Activated CD4-positive, alpha-beta memory T cell treated with anti-CD3 and anti-CD28 coated beads, Interleukin-2, amount 10 ng/mL, durations not matched to agents 7 days and 5 days (primary cell): ENCODE measurements at regions not wholly inside any gene's neighbourhood (a gene's known extent, or its start where the extent isn't known, plus 50 kb on each side); places are given as distances from the start of the nearest gene placed in this dataset.
A peak's percentile ranks its signal among the peaks of the same experiment; 100 is the strongest.

Source experiments
- CTCF ChIA-PET: fragments of 350-600 bp; sonication (Branson Sonifier 250); formaldehyde crosslinking; loops from one replicate; lab custom pipeline; 2021; ENCODE audit warnings: antibody characterized with exemption, inconsistent platforms; lab: Charles Lee
- POLR2A ChIA-PET: fragments of 350-600 bp; sonication (Branson Sonifier 250); formaldehyde crosslinking; loops from one replicate; lab custom pipeline; 2021; ENCODE audit warnings: antibody characterized with exemption; lab: Charles Lee
- DNase-seq: peaks from one replicate; pipeline ENCODE4 v3.0.0-alpha.2; 2020
- H3K27ac Mint-ChIP-seq: one replicate; pipeline ENCODE4 v1.8.0; 2021; ENCODE audit warnings: mild to moderate bottlenecking, mixed read lengths
- H3K27me3 Mint-ChIP-seq: one replicate; pipeline ENCODE4 v1.8.0; 2021; ENCODE audit warnings: mixed read lengths
- H3K36me3 Mint-ChIP-seq: one replicate; pipeline ENCODE4 v1.8.0; 2021; ENCODE audit warnings: low read depth, mixed read lengths
- H3K4me1 Mint-ChIP-seq: one replicate; pipeline ENCODE4 v1.8.0; 2021; ENCODE audit warnings: mixed read lengths
- H3K4me3 Mint-ChIP-seq: one replicate; pipeline ENCODE4 v1.8.0; 2021; ENCODE audit warnings: mild to moderate bottlenecking, mixed read lengths
- H3K9me3 Mint-ChIP-seq: one replicate; pipeline ENCODE4 v1.8.0; 2021; ENCODE audit warnings: mixed read lengths

DNA sequence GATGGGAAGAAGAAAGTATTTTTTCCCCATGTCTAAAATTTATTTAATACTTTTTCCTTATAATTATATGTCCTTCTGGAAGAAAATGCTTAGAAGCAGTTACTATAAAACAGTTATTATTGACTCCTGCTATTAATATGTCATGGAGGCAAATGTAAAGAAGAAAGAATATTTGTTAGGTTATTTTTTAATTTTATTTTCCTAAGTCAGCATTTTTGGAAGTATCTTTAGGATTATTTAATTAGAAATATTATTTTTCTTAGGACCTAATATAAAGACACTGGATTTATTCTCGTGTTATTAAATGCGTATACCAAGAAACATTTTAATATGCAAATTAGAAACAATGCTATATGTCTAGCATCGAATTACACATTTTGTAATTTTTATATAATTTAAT lies 687.7 kb downstream of the TRAM1L1 start:
- H3K4me1 Mint-ChIP-seq, result no peaks in the 10 kb centered on the region
- H3K9me3 Mint-ChIP-seq, result no peaks in the 10 kb centered on the region
- CTCF ChIA-PET, result no interaction called here
- POLR2A ChIA-PET, result no interaction called here
- no peak for DNase-seq
- H3K36me3 Mint-ChIP-seq, result no peaks in the 10 kb centered on the region
- H3K27ac Mint-ChIP-seq, result no peak overlapping the region
- no peaks in the 10 kb centered on the region for H3K27me3 Mint-ChIP-seq
- H3K4me3 Mint-ChIP-seq, result no peak overlapping the region

DNA sequence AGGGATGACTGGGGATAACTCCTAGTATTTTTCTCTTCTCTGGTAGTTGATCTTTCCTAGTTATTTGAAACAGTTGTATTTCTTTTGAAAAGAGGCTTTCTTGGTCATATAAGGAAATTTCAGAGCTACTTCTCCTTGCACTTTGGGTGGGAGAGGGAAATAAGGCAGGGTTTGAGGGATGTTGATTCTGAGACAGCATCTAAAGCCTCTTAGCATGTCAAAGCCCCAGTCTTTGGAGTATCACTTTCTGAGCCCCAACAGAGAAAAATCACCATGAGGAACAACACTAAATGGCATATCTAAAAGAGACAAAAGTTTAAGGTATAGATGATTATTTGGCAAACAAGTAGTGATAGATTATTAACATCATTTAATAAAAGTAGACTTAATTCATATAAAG lies 688.1 kb downstream of the TRAM1L1 start:
- CTCF ChIA-PET, result interaction anchor here (0.7 kb wide), 1 partner anchor 70 kb away, joined by 3 read pairs; no protein-coding TSS in a partner anchor
- no peaks in the 10 kb centered on the region for H3K27me3 Mint-ChIP-seq
- no peaks in the 10 kb centered on the region for H3K36me3 Mint-ChIP-seq
- POLR2A ChIA-PET, result no interaction called here
- no peak overlapping the region for H3K27ac Mint-ChIP-seq
- H3K4me3 Mint-ChIP-seq, result no peak overlapping the region
- no peaks in the 10 kb centered on the region for H3K9me3 Mint-ChIP-seq
- H3K4me1 Mint-ChIP-seq, result no peaks in the 10 kb centered on the region
- DNase-seq, result no peak

DNA sequence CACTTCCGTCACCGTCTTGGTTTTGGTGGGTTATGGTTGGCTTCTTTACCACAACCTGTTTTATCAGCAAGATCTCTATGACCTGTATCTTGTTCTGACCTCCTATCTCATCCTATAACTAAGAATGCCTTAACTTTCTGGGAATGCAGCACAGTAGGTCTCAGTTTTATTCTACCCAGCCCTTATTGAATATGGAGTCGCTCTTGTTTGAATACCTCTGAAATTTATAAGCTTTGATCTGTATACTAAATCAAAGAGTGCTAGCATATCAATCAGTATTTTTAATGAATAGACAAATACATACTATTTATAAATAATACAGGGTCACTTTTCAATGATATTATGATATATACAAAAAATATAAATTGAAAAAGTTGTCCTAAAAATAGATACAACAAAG lies 690.0 kb downstream of the TRAM1L1 start:
- Mint-ChIP-seq H3K36me3 (no peaks in the 10 kb centered on the region), H3K9me3 (no peaks in the 10 kb centered on the region), H3K4me1 (no peaks in the 10 kb centered on the region), H3K27me3 (no peaks in the 10 kb centered on the region), H3K4me3 (no peak overlapping the region), H3K27ac (no peak overlapping the region)
- ChIA-PET POLR2A (no interaction called here), CTCF (no interaction called here)
- DNase-seq, result no peak

DNA sequence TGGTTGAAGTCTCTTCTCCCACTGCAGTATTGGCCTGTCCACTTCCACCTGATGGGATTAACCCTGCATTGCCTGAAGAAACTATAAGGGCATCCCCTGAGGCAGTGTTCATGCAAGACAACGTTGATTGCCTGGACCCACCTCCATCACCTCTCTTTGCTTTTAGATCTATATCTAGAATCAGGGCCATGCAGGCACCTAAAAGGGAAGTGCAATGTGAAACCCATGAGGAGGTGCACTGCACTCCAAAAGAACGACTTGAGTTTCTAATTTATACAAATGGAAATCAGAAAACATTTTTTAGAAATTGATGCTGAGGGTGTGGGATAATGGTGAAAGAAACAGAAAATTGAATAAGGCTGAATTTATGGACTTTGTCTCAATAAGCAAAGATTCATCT lies 694.4 kb downstream of the TRAM1L1 start:
- H3K9me3 Mint-ChIP-seq, result no peaks in the 10 kb centered on the region
- H3K27me3 Mint-ChIP-seq, result no peaks in the 10 kb centered on the region
- H3K4me1 Mint-ChIP-seq, result no peaks in the 10 kb centered on the region
- no peaks in the 10 kb centered on the region for H3K36me3 Mint-ChIP-seq
- ChIA-PET POLR2A (no interaction called here), CTCF (no interaction called here)
- H3K4me3 Mint-ChIP-seq, result no peak overlapping the region
- DNase-seq, result no peak
- no peak overlapping the region for H3K27ac Mint-ChIP-seq

DNA sequence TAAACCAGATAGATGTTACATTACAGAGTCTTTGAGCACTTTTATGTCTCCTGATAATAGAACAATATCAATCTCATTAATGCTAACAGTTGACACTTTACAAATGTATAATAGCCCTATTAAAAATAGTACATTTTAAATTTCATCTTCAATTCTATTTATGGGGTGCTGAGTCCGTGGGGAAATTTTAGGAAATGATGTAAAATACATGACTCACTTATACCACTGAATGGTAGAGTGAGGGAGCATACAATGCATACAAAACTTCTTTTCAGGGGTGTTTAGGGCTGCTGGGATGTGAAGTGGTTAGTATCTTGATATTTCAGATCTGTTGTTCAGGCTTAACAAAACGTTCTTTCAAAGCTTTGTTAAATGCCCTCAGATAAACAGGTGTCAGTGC lies 696.2 kb downstream of the TRAM1L1 start:
- Mint-ChIP-seq H3K27ac (no peak overlapping the region), H3K4me1 (no peaks in the 10 kb centered on the region), H3K36me3 (no peaks in the 10 kb centered on the region), H3K27me3 (no peaks in the 10 kb centered on the region), H3K4me3 (no peak overlapping the region), H3K9me3 (no peaks in the 10 kb centered on the region)
- ChIA-PET POLR2A (no interaction called here), CTCF (no interaction called here)
- DNase-seq, result no peak

DNA sequence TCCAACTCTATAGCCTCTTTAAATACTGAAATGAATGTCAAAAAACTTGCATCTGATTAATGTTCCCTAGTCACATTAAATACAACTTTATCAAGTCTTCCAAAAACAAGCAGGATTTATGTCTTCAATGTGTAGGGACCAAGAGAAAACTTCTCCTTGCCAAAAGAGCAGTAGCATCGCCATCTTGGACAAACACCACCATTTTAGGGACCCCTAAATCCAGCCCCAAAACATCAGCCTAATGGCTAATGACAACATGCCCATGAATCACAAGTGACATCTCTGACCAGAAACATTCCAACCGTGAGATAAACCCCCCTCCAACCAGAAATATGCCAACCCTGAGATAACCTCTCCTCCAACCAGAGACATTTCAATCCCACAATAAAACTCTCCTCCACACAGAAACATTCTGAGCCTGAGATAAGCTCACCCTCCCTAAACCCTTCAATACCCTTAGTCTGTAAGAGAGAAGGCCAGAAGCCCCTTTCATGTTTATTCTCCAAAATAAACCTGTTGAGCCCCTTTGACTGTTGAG lies 697.4 kb downstream of the TRAM1L1 start:
- no peak for DNase-seq
- POLR2A ChIA-PET, result no interaction called here
- Mint-ChIP-seq H3K9me3 (no peaks in the 10 kb centered on the region), H3K36me3 (no peaks in the 10 kb centered on the region), H3K27ac (no peak overlapping the region), H3K4me1 (no peaks in the 10 kb centered on the region), H3K27me3 (no peaks in the 10 kb centered on the region), H3K4me3 (no peak overlapping the region)
- CTCF ChIA-PET, result no interaction called here

DNA sequence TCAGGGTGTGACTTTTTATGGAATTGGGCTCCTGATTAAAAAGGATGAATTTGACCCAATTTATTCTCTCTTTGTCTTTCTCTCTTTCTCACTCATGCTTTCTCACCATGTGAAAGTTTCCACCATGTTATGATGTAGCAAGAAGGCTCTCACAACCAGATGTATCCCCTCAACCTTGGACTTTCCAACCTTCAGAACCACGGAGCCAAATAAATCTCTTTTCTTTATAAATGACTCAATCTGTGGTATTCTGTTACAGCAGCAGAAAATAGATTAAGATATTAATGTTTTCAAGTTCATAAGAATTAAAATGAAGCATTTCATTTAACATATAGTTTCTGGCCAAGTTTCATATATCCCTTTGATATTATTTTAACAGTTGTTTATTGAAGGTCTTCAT lies 698.5 kb downstream of the TRAM1L1 start:
- Mint-ChIP-seq H3K27ac (no peak overlapping the region), H3K36me3 (no peaks in the 10 kb centered on the region), H3K27me3 (no peaks in the 10 kb centered on the region), H3K4me1 (no peaks in the 10 kb centered on the region), H3K9me3 (no peaks in the 10 kb centered on the region), H3K4me3 (no peak overlapping the region)
- DNase-seq, result no peak
- ChIA-PET CTCF (no interaction called here), POLR2A (no interaction called here)

DNA sequence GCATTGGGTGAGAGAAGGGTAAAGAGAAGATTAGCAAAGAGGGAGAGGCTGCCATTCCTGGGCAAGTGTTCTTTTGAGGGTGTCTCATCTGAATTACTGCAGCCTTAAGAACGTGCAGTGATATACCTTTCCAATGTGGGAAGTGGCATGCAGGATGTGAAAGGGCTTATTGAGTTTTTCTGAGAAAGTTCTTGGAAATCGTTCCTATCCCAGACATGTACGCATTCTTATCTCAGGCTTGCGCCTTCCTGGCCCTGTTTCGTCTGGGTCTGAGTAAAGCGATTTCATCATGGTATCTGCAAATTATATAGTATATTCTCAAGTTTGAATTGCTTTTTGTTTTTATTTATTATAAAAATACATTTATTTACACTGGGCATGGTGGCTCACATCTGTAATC lies 699.8 kb downstream of the TRAM1L1 start:
- no peaks in the 10 kb centered on the region for H3K27me3 Mint-ChIP-seq
- DNase-seq, result no peak
- no peaks in the 10 kb centered on the region for H3K9me3 Mint-ChIP-seq
- ChIA-PET CTCF (no interaction called here), POLR2A (no interaction called here)
- no peaks in the 10 kb centered on the region for H3K36me3 Mint-ChIP-seq
- H3K4me1 Mint-ChIP-seq, result no peaks in the 10 kb centered on the region
- no peak overlapping the region for H3K27ac Mint-ChIP-seq
- H3K4me3 Mint-ChIP-seq, result no peak overlapping the region

DNA sequence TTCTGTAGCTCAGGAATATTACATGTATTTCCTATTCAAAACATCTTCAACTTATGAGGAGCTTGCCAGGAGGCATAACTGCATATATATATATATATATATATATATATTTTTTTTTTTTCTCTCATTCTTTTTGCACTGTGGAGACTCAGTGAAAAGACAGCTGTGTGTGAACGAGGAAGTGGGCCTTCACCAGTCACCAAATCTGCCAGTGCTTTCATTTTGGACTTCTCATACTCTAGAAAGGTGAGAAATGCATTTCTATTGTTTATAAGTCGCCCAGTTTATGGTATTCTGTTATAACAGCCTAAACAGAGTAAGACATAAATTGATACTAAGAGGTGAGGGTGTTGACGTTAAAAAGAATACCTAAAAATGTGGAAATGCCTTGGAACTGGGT lies 710.6 kb downstream of the TRAM1L1 start:
- ChIA-PET POLR2A (no interaction called here), CTCF (no interaction called here)
- no peaks in the 10 kb centered on the region for H3K36me3 Mint-ChIP-seq
- H3K4me3 Mint-ChIP-seq, result no peak overlapping the region
- no peaks in the 10 kb centered on the region for H3K27me3 Mint-ChIP-seq
- H3K4me1 Mint-ChIP-seq, result no peaks in the 10 kb centered on the region
- H3K27ac Mint-ChIP-seq, result no peak overlapping the region
- no peak for DNase-seq
- no peaks in the 10 kb centered on the region for H3K9me3 Mint-ChIP-seq

DNA sequence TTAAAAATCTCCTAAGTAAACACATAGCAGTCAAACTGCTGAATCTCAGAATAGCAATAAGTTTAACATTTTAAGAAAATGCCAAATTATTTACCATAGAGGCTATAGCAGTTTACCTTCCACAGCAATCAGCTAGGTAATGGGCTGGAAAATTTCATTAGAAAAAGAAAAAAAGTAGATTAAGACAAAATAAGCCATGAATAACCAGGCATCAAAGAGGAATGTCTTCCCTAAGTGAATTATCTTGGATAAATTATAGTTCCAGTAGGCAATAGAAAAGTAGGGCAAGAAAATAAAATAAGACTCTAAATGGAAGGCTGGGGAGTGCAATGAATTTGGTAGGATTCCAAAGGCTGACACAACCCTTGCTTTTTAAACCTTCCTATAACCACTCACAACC lies 722.8 kb downstream of the TRAM1L1 start:
- H3K4me3 Mint-ChIP-seq, result no peak overlapping the region
- no peak for DNase-seq
- no peaks in the 10 kb centered on the region for H3K4me1 Mint-ChIP-seq
- POLR2A ChIA-PET, result no interaction called here
- H3K27ac Mint-ChIP-seq, result no peak overlapping the region
- H3K36me3 Mint-ChIP-seq, result no peaks in the 10 kb centered on the region
- H3K27me3 Mint-ChIP-seq, result no peaks in the 10 kb centered on the region
- no peaks in the 10 kb centered on the region for H3K9me3 Mint-ChIP-seq
- CTCF ChIA-PET, result no interaction called here

DNA sequence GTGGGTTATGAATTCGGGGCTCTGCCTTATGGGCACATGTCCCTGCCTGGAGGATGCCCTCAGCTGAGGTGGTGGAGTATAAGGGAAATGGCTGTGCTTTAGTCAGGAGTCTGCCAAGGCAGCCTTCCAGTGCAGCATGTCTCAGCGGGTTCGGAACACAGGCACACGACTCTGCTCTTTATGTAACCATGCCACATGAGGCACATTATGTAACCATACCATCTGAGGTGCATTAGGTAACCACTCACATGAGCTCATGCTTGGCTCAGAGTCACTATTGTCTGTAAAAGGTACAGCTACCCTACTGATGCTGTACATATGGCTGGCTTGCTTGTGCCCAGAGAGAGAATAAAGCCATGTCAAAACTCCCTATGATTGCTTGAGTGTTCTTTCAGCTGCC lies 723.6 kb downstream of the TRAM1L1 start:
- ChIA-PET CTCF (no interaction called here), POLR2A (no interaction called here)
- H3K4me3 Mint-ChIP-seq, result no peak overlapping the region
- no peaks in the 10 kb centered on the region for H3K27me3 Mint-ChIP-seq
- no peaks in the 10 kb centered on the region for H3K4me1 Mint-ChIP-seq
- no peak for DNase-seq
- no peaks in the 10 kb centered on the region for H3K36me3 Mint-ChIP-seq
- H3K9me3 Mint-ChIP-seq, result no peaks in the 10 kb centered on the region
- H3K27ac Mint-ChIP-seq, result no peak overlapping the region

DNA sequence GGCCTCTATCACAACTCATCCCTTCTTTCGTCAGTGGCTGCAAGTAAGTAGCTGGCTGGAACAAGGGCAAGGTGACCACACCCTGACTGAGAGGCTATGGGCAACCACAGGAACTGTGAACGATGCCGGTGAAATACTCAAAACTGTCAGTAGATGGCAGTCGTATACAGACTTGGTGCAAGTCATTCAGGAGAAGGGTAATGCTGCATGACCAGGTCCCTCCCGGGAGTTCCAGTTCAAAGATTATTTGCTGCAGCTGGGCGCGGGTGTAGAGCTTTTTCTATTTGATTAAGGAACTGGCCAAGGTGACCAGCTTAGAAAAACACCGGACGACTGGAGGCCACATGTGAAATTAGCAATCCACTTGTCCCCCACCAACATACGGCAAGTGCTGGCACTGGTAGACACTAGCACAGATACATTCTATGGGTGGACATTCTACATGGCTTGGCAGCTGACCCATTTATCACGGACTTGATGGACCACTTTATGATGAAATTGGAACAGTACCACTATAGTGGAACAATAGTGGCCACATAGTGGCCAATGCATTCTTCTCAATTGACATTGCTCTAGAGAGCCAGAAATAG lies 726.6 kb downstream of the TRAM1L1 start:
- H3K27me3 Mint-ChIP-seq, result no peaks in the 10 kb centered on the region
- POLR2A ChIA-PET, result no interaction called here
- CTCF ChIA-PET, result no interaction called here
- DNase-seq, result peak; percentile 43
- no peak overlapping the region for H3K4me3 Mint-ChIP-seq
- H3K36me3 Mint-ChIP-seq, result no peaks in the 10 kb centered on the region
- H3K27ac Mint-ChIP-seq, result no peak overlapping the region
- H3K9me3 Mint-ChIP-seq, result no peaks in the 10 kb centered on the region
- no peaks in the 10 kb centered on the region for H3K4me1 Mint-ChIP-seq

DNA sequence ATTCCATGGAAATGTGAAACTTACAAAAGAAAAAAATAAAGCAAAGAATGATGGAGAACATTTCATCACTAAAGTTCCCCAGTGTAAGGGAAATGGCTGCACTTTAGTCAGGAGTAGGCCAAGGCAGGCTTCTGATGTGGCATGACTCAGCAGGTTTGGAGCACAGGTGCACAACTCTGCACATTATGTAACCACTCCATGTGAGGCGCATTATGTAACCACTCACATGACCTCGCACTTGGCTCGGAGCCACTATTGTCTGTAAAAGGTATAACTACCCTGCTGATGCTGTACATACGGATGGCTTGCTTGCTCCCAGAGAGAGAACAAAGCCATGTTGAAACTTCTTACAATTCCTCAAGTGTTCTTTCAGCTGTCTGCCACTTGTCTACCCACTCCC lies 727.6 kb downstream of the TRAM1L1 start:
- CTCF ChIA-PET, result no interaction called here
- no peak for DNase-seq
- Mint-ChIP-seq H3K27ac (no peak overlapping the region), H3K27me3 (no peaks in the 10 kb centered on the region), H3K4me3 (no peak overlapping the region), H3K9me3 (no peaks in the 10 kb centered on the region), H3K36me3 (no peaks in the 10 kb centered on the region), H3K4me1 (no peaks in the 10 kb centered on the region)
- POLR2A ChIA-PET, result no interaction called here

DNA sequence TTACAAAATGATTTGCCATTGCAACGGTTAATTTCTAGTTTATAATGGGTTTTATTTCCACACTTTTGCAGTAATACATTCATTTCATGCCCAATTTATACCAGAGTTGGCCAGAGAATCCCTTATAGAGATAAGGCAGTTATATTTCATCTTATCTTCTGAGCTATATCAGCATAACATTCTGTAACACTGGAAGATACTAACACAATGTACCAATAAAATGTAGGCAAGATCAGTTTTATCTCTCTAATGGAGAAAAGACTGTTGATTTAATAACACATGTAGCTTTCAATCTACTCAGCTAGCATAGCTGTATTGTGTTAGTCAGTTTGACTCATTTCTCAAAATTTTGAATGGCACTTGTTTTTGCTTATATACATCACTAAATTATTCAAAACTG lies 738.6 kb downstream of the TRAM1L1 start:
- Mint-ChIP-seq H3K36me3 (no peaks in the 10 kb centered on the region), H3K27ac (no peak overlapping the region), H3K4me3 (no peak overlapping the region), H3K4me1 (no peaks in the 10 kb centered on the region), H3K27me3 (no peaks in the 10 kb centered on the region), H3K9me3 (no peaks in the 10 kb centered on the region)
- ChIA-PET CTCF (no interaction called here), POLR2A (no interaction called here)
- DNase-seq, result no peak
